AG04450 (cell line): ENCODE measurements at regions not wholly inside any gene's neighbourhood (a gene's known extent, or its start where the extent isn't known, plus 50 kb on each side); places are given as distances from the start of the nearest gene placed in this dataset.

Experiments used
- CTCF ChIA-PET: fragments of 300-600, 350-600 bp; formaldehyde crosslinking; extraction: SDS; loops from one replicate; lab custom pipeline; 2022; ENCODE audit warnings: antibody characterized with exemption, inconsistent platforms; lab: Charles Lee
- POLR2A ChIA-PET: fragments of 350-600 bp; formaldehyde crosslinking; extraction: SDS; loops from one replicate; lab custom pipeline; 2021; ENCODE audit warnings: antibody characterized with exemption, inconsistent platforms; lab: Yijun Ruan, JAX
- DNase-seq: peaks from one replicate; pipeline ENCODE4 v3.0.0-alpha.2; 2011; ENCODE audit warnings: low read depth, low spot score
- H3K27ac ChIP-seq: one replicate; pipeline ENCODE4 v1.5.1; 2012; ENCODE audit warnings: low read depth, low read length, control low read depth
- H3K27me3 ChIP-seq: one replicate; pipeline ENCODE4 v1.6.0; 2012; ENCODE audit warnings: low read length; ENCODE audit not compliant: control insufficient read depth, insufficient read depth
- H3K4me3 ChIP-seq: 2 replicates; pipeline ENCODE4 v1.5.1; 2011; ENCODE audit warnings: mild to moderate bottlenecking, low read depth, low read length, control low read depth
- H3K9me3 ChIP-seq: 2 replicates; pipeline ENCODE4 v1.5.1; 2012; ENCODE audit warnings: low read length; ENCODE audit not compliant: control insufficient read depth, insufficient read depth
- CTCF ChIP-seq: IDR thresholded peaks from 2 replicates; pipeline ENCODE4 v1.5.1; 2011; ENCODE audit warnings: low read depth, low read length, control low read depth, inconsistent platforms

- ChIA-PET CTCF (no interaction called here), POLR2A (no interaction called here)
- Histone ChIP-seq H3K4me3 (no peak overlapping the region), H3K27ac (no peak overlapping the region), H3K27me3 (peaks cover 3% of the 10 kb centered on the region), H3K9me3 (peaks cover 13% of the 10 kb centered on the region; the same call in 1 of the 2 replicates)
- no peak for TF ChIP-seq CTCF
- DNase-seq = no peak
These were observed 224.1 kb upstream of the RIOK2 start for GRCh38 chr5:97406946-97407676.

- no peak for TF ChIP-seq CTCF
- Histone ChIP-seq H3K27ac (no peak overlapping the region), H3K4me3 (no peak overlapping the region), H3K9me3 (peaks cover 13% of the 10 kb centered on the region; the same call in 1 of the 2 replicates), H3K27me3 (peaks cover 3% of the 10 kb centered on the region)
- no peak for DNase-seq
- POLR2A ChIA-PET = no interaction called here
- CTCF ChIA-PET = no interaction called here
These were observed 225.3 kb upstream of the RIOK2 start for GRCh38 chr5:97408331-97408730.

GRCh38 chr5:97412959-97413358, 229.9 kb upstream of the RIOK2 start:
- POLR2A ChIA-PET = no interaction called here
- H3K4me3 ChIP-seq = no peak overlapping the region
- no peak overlapping the region for H3K27ac ChIP-seq
- no peaks in the 10 kb centered on the region; the same call in 1 of the 2 replicates for H3K9me3 ChIP-seq
- no peak for TF ChIP-seq CTCF
- CTCF ChIA-PET = no interaction called here
- no peaks in the 10 kb centered on the region for H3K27me3 ChIP-seq
- no peak for DNase-seq

- Histone ChIP-seq H3K4me3 (no peak overlapping the region), H3K27me3 (no peaks in the 10 kb centered on the region), H3K27ac (no peak overlapping the region), H3K9me3 (no peaks in the 10 kb centered on the region)
- ChIA-PET POLR2A (no interaction called here), CTCF (interaction anchor here (0.5 kb wide), 1 partner anchor 1378 kb away, joined by 5 read pairs; no protein-coding TSS in a partner anchor)
- TF ChIP-seq CTCF = no peak
- DNase-seq = no peak
These were observed 234.9 kb upstream of the RIOK2 start for GRCh38 chr5:97417986-97418385.

- ChIA-PET CTCF (interaction anchor here (0.5 to 0.7 kb wide), 2 partner anchors 429 to 1377 kb away, joined by 3 to 5 read pairs; no protein-coding TSS in a partner anchor), POLR2A (no interaction called here)
- Histone ChIP-seq H3K27ac (no peak overlapping the region), H3K27me3 (no peaks in the 10 kb centered on the region), H3K4me3 (no peak overlapping the region), H3K9me3 (no peaks in the 10 kb centered on the region)
- no peak for DNase-seq
- no peak for TF ChIP-seq CTCF
These were observed 235.4 kb upstream of the RIOK2 start for GRCh38 chr5:97418462-97418861.
